ENCODE measurements at regions not wholly inside any gene's neighbourhood (a gene's known extent, or its start where the extent isn't known, plus 50 kb on each side); places are given as distances from the start of the nearest gene placed in this dataset.

GRCh38 chr13:78978381-78978998 lies 319.5 kb upstream of the OBI1 start (continued):
- no peak for TF ChIP-seq CHD7 (IDR thresholded peaks at IDR 0.05; ENCODE audit: insufficient replicate concordance, low read length)
- no peak for TF ChIP-seq E2F6 (IDR thresholded peaks at IDR 0.05)

Measured in H1 (cell line).